GM19351 (cell line): ENCODE measurements at regions not wholly inside any gene's neighbourhood (a gene's known extent, or its start where the extent isn't known, plus 50 kb on each side); places are given as distances from the start of the nearest gene placed in this dataset.
A peak's percentile ranks its signal among the peaks of the same experiment; 100 is the strongest.
"Not testable (repeated sequence)": the region's sequence is repeated elsewhere in the genome, so short reads cannot be mapped to it uniquely, and the experiment has no call there.

Experiments used
- ATAC-seq: cut with Tn5 transposase; IDR thresholded peaks from one replicate; pipeline ENCODE4 v1.9.1; 2021; ENCODE audit warnings: mild to moderate bottlenecking, moderate library complexity; ENCODE audit not compliant: unreplicated experiment

GRCh38 chr3:29176501-29176900 is 104.4 kb upstream of the RBMS3 start:
- no peak for ATAC-seq

DNA sequence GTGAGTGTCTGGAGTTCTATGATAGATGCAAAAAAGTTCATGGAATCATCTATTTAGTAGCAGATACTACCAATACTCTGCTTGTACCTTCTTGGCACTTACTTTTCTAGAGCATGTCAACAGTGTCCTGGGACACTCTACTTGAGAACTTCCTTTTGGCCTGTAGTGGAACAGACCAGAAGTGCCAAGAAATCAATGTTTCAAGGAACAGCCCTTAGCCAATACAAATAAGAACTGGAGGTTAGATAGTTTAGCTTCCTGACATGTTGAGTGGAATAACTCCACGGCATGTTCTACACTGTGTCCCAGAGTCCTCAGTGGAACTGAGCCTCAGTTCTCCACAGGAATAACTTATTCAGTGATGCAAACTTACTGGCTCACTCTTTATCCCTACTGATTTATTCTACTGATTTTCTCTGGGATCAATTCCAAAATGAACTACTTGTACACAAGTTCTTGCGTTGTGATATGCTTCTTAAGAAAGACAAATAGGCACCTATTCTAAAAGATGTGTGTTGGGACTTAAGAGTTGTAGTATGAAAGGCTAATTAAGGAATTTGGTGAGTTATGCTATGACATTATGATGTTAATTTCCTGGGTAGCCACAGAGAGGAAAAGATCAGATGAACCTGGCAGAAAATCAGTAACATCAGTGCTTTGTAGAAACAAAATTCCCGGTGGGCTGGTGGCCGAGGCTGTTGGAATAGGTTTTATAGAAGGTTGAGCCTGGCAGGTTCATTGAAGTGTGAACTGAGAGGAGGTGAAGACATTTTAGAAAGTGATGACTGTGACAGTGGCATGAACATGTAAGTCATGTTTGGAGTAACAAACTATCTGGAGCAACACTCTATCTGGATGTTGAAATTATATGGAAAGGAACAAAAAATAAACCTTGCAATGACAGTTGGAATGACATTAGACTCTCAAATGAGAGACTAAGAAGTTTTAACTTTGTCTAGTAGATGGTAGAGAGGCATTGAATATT is 101.8 kb upstream of the RBMS3 start:
- no peak for ATAC-seq

DNA sequence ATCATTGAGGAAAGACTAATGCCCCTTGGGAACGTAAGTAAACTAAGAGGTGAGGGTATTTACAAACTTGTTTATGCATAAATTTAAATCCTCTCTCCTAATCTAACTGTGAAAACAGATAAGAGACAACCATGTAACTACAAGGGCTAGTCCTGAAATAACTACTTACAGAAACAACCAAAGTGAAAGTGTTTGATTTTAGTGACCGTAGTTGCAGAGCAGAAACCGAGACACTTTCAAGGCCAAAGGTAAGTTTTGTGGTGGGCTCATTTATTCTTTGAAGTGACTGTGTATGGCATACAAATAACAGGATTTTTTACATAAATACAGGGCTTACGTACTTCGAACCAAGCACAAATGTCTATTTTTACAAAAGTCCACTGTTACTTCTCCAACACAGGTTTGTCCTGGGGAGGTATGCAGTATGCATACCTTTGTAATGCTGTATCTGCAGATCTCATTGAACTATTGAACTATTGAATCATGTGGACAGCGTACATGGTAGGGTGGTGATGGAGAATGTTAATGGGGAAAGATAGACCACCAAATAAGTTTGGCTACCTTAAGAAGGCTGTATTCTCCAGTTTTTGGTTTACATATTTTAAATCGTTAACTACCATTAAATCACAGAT is 99.6 kb upstream of the RBMS3 start:
- peak; percentile 67 for ATAC-seq

- ATAC-seq: no peak
Observed at GRCh38 chr3:29181872-29182271, 99.0 kb upstream of the RBMS3 start.

GRCh38 chr3:29182828-29183227 is 98.0 kb upstream of the RBMS3 start:
- ATAC-seq: not testable (repeated sequence)

GRCh38 chr3:29183346-29184087 is 97.4 kb upstream of the RBMS3 start:
- ATAC-seq: no peak

DNA sequence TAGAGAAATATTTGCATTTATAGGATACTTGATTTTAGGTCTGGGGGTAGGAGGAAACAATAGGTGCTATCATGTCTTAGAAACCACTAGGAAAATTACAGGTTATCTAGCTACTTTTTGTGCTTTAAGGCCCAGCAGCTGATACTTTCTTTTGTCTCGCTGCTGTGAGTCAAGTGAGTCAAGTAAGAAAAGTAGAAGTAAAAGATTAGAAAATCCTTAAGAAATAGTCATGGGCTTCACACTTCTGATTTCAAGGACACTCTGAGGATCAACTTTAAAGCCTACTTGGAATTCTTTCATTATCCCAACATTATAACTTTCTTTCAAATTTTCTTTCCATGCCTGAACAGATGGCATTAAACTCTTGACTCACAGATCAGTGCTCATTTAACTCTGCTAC is 95.2 kb upstream of the RBMS3 start:
- ATAC-seq: no peak

- ATAC-seq: no peak
Observed at GRCh38 chr3:29186131-29186599, 94.7 kb upstream of the RBMS3 start.

DNA sequence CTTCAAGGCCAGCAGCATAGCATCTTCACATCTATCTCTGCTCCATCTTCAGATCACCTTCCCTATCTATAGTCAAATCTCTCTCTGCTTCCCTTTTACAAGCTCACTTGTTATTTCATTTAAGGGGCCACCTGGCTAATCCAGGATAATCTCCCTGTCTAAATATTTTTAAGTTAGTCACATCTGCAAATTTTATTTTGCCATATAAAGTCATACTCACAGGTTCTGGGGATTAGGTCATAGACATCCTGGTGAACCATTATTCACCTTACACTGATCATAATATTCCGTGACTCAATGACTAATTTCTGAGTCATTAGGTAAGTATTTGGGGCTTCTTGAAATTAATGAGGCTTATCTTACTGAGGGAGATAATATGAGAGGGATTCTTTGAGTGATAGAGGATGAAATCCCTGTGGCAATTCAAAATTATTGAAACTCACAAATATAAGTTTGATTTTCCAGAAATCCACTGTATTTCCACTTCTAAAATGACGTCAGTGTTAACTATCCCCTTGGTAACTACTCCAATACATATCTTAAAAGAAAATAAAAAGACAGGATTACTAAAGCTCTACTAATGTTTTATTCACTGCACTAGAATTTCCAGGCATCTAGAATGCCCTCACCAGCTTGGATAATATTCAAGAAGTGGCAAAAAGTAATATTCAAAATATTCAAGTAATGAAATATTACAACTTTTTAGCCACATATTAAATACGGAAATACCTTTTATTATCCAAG is 93.7 kb upstream of the RBMS3 start:
- peak; percentile 42 for ATAC-seq

- ATAC-seq: no peak
Observed at GRCh38 chr3:29189328-29189727, 91.5 kb upstream of the RBMS3 start.

GRCh38 chr3:29194139-29194538 is 86.7 kb upstream of the RBMS3 start:
- ATAC-seq: no peak

DNA sequence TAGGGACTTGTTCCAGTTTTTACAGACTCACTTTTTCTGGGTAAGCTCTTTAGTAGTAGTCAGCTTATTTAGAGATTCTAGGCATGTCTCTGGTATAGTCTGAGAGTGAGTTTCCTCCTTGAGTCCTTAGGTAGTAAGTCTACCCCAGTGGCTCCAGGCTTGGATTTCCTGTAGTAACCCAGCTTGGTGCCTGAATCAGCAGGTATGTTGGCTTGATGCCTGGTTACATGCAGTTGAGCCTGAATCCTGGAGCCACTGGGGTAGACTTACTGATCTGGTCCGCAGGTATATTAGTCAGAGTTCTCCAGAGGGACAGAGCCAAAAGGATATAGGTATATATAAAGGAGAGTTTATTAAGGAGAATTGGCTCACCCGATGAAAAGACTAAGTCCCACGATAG is 85.8 kb upstream of the RBMS3 start:
- no peak for ATAC-seq

DNA sequence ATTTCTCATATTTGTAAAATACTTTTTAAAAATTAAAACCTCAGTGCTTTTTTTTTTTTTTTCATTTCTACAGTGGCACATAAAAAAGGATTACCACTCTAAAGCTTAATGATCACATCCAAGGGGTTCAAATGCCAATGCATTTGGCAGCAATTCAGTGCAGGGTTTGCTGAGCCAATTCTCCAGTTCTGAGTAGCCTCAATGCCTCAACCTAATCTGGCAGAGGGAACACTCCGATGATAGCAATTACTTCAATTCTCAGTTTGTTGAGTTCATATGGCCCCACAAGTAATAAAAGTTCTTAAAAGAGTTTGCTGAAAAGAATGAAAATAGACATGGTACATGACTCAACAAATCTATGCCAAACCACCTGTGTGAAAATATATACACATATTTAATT is 79.3 kb upstream of the RBMS3 start:
- ATAC-seq: no peak

- no peak for ATAC-seq
Observed at GRCh38 chr3:29202378-29202777, 78.5 kb upstream of the RBMS3 start.

- ATAC-seq: no peak
Observed at GRCh38 chr3:29203851-29204250, 77.0 kb upstream of the RBMS3 start.

GRCh38 chr3:29207427-29207826 is 73.4 kb upstream of the RBMS3 start:
- no peak for ATAC-seq

GRCh38 chr3:29212789-29213433 is 68.0 kb upstream of the RBMS3 start:
- ATAC-seq: no peak

DNA sequence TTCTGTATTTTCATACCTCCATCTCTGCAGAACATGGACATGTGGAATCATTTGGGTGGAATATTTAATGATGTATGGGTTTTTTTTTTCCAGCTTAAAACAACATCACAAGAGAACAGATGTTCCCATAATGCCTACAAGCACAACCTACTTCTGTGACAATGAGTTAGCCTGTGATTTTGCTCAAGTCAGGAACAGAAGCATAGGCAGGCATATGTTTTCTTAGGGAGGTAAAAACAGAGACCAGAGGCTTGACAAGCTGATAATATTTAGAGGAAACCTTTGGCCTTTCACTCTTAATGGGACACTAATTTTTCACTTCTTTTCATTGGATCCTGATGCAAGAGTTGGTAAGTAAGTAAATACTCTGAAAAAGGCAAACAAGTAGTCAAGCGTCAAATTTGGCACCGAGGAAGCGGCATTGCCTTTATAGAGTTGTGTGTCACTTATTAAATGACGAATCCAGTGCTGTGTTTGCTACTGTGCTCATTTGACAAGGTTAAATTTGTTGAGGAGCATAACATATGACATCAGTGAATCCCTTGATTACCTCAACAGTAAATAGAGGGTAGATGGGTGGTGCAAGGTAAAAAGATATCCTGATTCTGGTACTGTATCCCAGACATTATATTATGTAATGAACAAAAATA is 66.7 kb upstream of the RBMS3 start:
- ATAC-seq: no peak

DNA sequence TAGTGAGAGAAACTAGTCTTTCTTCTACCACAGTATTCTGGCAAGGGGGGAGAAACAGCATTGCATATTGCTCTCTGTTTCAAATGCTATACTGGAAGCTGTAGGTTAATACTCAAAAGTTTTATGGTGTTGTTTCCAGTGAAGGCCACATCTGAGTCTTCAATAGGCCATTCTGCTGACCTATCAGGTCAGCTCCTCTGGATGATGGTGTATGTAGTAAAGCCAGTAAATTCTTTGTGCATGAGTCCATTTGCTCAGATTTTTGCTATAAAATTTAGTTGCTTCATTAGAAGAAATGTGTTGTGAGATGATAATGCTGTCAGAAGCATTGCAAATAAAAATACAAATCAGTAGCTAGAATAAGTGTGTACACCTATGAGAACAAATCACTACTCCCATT is 64.9 kb upstream of the RBMS3 start:
- no peak for ATAC-seq

GRCh38 chr3:29226706-29227105 is 54.2 kb upstream of the RBMS3 start:
- ATAC-seq: no peak
